ENCODE measurements at regions not wholly inside any gene's neighbourhood (a gene's known extent, or its start where the extent isn't known, plus 50 kb on each side); places are given as distances from the start of the nearest gene placed in this dataset.
"Not testable (repeated sequence)": the region's sequence is repeated elsewhere in the genome, so short reads cannot be mapped to it uniquely, and the experiment has no call there.

DNA sequence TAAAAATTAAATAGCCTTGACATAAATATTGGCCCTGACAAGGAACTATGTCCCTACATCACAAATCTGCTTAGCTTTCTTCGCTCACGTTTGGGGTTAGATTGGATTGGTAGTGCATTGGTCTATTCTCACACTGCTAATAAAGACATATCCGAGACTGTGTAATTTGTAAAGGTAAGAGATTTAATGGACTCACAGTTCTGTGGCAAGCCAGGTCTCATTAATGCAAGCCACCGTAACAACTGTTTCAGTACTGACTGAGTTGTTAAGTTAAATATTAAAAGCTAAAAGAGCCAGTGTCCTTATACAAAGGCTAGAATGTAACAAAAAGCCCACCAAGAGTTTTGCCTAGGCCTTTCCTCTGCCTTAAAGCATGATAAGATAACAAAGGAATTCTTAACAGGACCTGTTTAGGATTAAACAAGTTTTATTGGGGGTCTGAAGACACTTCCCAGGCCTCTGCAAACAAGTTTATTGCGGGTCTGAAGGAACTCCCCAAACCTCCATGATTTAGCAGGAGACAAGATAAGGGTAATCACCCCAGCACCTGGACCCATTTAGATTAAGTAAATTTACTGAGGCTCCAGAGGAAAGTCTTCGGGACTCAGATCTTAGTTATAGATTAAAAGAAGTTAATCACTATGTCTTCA, 88.2 kb upstream of the PTGDR start:
- Mint-ChIP-seq H3K27ac (ENCODE audit: unreplicated experiment) (no peak overlapping the region), H3K4me3 (ENCODE audit: unreplicated experiment) (no peak overlapping the region), H3K27me3 (ENCODE audit: low read depth, unreplicated experiment) (no peaks in the 10 kb centered on the region), H3K36me3 (ENCODE audit: low read depth, unreplicated experiment) (peaks cover 4% of the 10 kb centered on the region), H3K9me3 (ENCODE audit: unreplicated experiment) (peaks cover 4% of the 10 kb centered on the region), H3K4me1 (ENCODE audit: low read depth, unreplicated experiment) (no peaks in the 10 kb centered on the region)
- Histone ChIP-seq H4K20me1 (ENCODE audit: insufficient read depth, low read length) (no peaks in the 10 kb centered on the region), H3K9me3 (ENCODE audit: insufficient read depth, low read depth, low read length) (no peaks in the 10 kb centered on the region), H3K4me1 (ENCODE audit: insufficient read depth, low read length) (no peaks in the 10 kb centered on the region), H3K27ac (ENCODE audit: low read depth, low read length) (no peak overlapping the region), H3K79me2 (ENCODE audit: insufficient read depth, low read length) (no peaks in the 10 kb centered on the region), H2AFZ (ENCODE audit: low read depth, low read length) (no peak overlapping the region), H3K4me2 (ENCODE audit: low read length) (no peak overlapping the region), H3K9ac (ENCODE audit: low read length) (no peak overlapping the region), H3K4me3 (ENCODE audit: insufficient read depth, low read depth, low read length) (no peak overlapping the region), H3K36me3 (ENCODE audit: insufficient read depth, low read length) (no peaks in the 10 kb centered on the region), H3K27me3 (ENCODE audit: insufficient read depth, low read length) (peaks cover 2% of the 10 kb centered on the region)
- DNase-seq (ENCODE audit: low read depth), result no peak
- TF ChIP-seq EZH2 (IDR thresholded peaks at IDR 0.05; ENCODE audit: insufficient read depth, low read length) (no peak), CTCF (IDR thresholded peaks at IDR 0.05; ENCODE audit: insufficient read depth, low read depth, low read length) (no peak)
- no peak for FAIRE-seq

DNA sequence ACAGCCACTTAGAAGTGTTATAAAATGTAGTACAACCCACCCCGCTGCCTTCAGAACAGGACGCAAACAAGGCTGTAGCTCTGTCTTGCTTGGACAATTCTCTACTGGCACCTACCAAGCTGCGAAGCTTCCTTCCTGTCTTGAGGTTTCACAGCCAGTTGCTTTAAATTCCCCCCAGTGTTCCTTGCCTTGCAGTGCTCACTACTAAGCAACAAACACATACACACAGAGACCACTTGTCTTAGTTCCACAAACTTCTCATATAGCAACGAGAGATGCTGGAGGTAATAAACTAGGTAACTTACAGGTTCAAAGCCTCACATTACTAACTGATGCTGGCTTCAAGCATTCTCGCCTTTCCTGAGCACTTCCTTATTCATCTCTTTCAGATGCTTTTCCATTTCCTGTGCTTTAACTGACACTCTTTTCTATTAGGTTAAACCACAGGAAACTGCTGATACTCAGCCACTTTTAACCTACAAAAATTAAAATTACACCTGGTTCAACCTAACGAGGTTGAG, 91.5 kb upstream of the PTGDR start:
- peaks cover 3% of the 10 kb centered on the region for H3K9me3 ChIP-seq (ENCODE audit: insufficient read depth, low read depth, low read length)
- H3K36me3 Mint-ChIP-seq (ENCODE audit: low read depth, unreplicated experiment), result peaks cover 2% of the 10 kb centered on the region
- no peaks in the 10 kb centered on the region for H4K20me1 ChIP-seq (ENCODE audit: insufficient read depth, low read length)
- H3K36me3 ChIP-seq (ENCODE audit: insufficient read depth, low read length), result no peaks in the 10 kb centered on the region
- H3K4me3 ChIP-seq (ENCODE audit: insufficient read depth, low read depth, low read length), result no peak overlapping the region
- no peaks in the 10 kb centered on the region for H3K4me1 ChIP-seq (ENCODE audit: insufficient read depth, low read length)
- no peak for TF ChIP-seq CTCF (IDR thresholded peaks at IDR 0.05; ENCODE audit: insufficient read depth, low read depth, low read length)
- no peak for TF ChIP-seq EZH2 (IDR thresholded peaks at IDR 0.05; ENCODE audit: insufficient read depth, low read length)
- H3K4me1 Mint-ChIP-seq (ENCODE audit: low read depth, unreplicated experiment), result no peaks in the 10 kb centered on the region
- no peak overlapping the region for H3K9ac ChIP-seq (ENCODE audit: low read length)
- no peak for DNase-seq (ENCODE audit: low read depth)
- no peak overlapping the region for H3K4me3 Mint-ChIP-seq (ENCODE audit: unreplicated experiment)
- H3K79me2 ChIP-seq (ENCODE audit: insufficient read depth, low read length), result no peaks in the 10 kb centered on the region
- H3K27ac Mint-ChIP-seq (ENCODE audit: unreplicated experiment), result no peak overlapping the region
- peaks cover 12% of the 10 kb centered on the region for H3K9me3 Mint-ChIP-seq (ENCODE audit: unreplicated experiment)
- H3K27ac ChIP-seq (ENCODE audit: low read depth, low read length), result no peak overlapping the region
- no peaks in the 10 kb centered on the region for H3K27me3 ChIP-seq (ENCODE audit: insufficient read depth, low read length)
- no peak overlapping the region for H2AFZ ChIP-seq (ENCODE audit: low read depth, low read length)
- FAIRE-seq, result no peak
- no peaks in the 10 kb centered on the region for H3K27me3 Mint-ChIP-seq (ENCODE audit: low read depth, unreplicated experiment)
- no peak overlapping the region for H3K4me2 ChIP-seq (ENCODE audit: low read length)

DNA sequence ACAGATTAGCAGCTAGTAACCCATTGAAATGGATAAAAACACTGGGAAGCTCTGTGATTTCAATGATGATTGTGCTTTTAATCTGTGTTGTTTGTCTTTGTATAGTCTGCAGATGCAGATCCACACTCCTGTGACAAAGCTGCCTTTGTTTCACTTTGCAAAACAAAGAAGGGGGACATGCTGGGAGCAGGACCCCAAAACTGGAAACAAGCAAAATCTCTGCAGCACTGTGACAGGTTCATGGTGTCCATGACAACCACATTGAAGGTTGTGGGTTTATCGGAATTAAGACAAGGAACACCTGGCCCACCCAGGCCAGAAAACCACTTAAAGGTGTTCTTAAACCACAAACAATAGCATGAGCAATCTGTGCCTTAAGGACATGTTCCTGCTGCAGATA, 95.6 kb upstream of the PTGDR start:
- not testable (repeated sequence) for H3K27ac ChIP-seq (ENCODE audit: low read depth, low read length); H3K4me1 ChIP-seq (ENCODE audit: insufficient read depth, low read length); H4K20me1 ChIP-seq (ENCODE audit: insufficient read depth, low read length); H3K79me2 ChIP-seq (ENCODE audit: insufficient read depth, low read length); H3K27ac Mint-ChIP-seq (ENCODE audit: unreplicated experiment); H3K27me3 ChIP-seq (ENCODE audit: insufficient read depth, low read length); H3K36me3 Mint-ChIP-seq (ENCODE audit: low read depth, unreplicated experiment); H3K4me3 Mint-ChIP-seq (ENCODE audit: unreplicated experiment); H3K27me3 Mint-ChIP-seq (ENCODE audit: low read depth, unreplicated experiment); H3K4me2 ChIP-seq (ENCODE audit: low read length); H3K4me3 ChIP-seq (ENCODE audit: insufficient read depth, low read depth, low read length); H3K36me3 ChIP-seq (ENCODE audit: insufficient read depth, low read length); H3K9ac ChIP-seq (ENCODE audit: low read length); DNase-seq (ENCODE audit: low read depth); FAIRE-seq; H2AFZ ChIP-seq (ENCODE audit: low read depth, low read length); H3K9me3 ChIP-seq (ENCODE audit: insufficient read depth, low read depth, low read length); H3K4me1 Mint-ChIP-seq (ENCODE audit: low read depth, unreplicated experiment)
- H3K9me3 Mint-ChIP-seq (ENCODE audit: unreplicated experiment), result peaks cover 22% of the 10 kb centered on the region
